ENCODE measurements at regions not wholly inside any gene's neighbourhood (a gene's known extent, or its start where the extent isn't known, plus 50 kb on each side); places are given as distances from the start of the nearest gene placed in this dataset.

DNA sequence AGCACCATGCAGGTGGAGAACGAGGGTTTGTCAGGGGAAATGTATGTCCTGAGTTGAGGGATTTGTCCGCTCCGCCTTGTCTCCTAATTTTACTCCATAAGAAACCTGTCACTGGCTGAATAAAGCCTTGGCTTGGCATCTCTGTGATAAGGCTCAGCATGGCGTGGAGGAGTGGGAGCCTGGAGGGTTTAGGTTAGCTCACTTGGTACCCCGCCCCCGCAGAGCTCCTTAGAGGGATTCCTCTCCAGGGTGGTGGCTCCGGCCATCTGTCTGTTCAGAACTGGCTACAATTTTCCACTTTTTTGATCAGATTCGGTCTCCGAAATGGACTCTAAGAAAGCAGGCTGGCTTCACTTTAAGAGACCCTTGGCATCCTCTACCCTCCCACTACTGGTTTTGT, 192.2 kb upstream of the SYNDIG1 start:
- Mint-ChIP-seq H3K9me3 (ENCODE audit: unreplicated experiment) (peaks cover 5% of the 10 kb centered on the region), H3K36me3 (ENCODE audit: unreplicated experiment) (peaks cover 14% of the 10 kb centered on the region), H3K27ac (ENCODE audit: unreplicated experiment) (peak overlapping the region; percentile 50), H3K27me3 (ENCODE audit: unreplicated experiment) (peaks cover 4% of the 10 kb centered on the region), H3K4me3 (ENCODE audit: unreplicated experiment) (peak overlapping the region; percentile 41), H3K4me1 (ENCODE audit: low read depth, unreplicated experiment) (peaks cover 24% of the 10 kb centered on the region)
- peak; percentile 35 for DNase-seq
- TF ChIP-seq, protein P1, sequence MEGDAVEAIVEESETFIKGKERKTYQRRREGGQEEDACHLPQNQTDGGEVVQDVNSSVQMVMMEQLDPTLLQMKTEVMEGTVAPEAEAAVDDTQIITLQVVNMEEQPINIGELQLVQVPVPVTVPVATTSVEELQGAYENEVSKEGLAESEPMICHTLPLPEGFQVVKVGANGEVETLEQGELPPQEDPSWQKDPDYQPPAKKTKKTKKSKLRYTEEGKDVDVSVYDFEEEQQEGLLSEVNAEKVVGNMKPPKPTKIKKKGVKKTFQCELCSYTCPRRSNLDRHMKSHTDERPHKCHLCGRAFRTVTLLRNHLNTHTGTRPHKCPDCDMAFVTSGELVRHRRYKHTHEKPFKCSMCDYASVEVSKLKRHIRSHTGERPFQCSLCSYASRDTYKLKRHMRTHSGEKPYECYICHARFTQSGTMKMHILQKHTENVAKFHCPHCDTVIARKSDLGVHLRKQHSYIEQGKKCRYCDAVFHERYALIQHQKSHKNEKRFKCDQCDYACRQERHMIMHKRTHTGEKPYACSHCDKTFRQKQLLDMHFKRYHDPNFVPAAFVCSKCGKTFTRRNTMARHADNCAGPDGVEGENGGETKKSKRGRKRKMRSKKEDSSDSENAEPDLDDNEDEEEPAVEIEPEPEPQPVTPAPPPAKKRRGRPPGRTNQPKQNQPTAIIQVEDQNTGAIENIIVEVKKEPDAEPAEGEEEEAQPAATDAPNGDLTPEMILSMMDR (IDR thresholded peaks at IDR 0.05; ENCODE audit: partially characterized antibody, unreplicated experiment), result no peak

DNA sequence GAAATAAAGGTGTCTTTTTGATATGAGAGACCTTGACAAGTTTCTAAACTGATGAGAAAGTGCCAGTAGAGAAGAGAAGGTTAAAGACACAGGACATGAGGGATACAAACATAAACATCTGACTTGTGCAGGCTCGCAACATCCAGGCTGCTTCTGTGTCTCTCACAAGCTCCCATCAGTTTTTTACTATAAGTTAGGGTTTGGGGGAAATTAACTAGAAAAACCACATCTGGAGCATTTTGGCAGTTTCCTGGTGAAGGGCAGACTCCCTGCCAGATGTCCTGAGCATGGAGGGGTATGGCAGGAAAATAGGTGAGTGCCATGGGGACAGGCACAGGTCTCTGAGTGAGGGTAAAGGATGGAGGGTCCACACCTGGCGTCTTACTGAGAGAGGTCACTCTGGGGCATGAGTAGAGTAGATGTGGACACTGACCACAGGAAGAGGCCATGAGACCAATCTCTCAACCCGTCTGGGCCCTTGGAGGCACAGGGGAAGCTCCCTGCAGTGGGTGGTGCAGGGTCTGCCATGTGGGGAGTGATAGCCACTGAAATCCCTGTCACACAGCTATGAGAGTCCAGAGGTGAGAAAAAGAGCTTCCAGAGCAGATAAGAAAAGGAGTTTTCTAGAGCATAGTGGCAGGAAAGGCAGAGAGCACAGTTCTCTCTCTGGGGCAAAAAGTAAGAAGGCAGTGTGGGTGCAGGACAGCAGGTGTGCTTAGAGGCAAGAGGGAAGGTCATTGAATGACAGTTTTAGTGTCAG, 193.3 kb upstream of the SYNDIG1 start:
- Mint-ChIP-seq H3K9me3 (ENCODE audit: unreplicated experiment) (peaks cover 8% of the 10 kb centered on the region), H3K27me3 (ENCODE audit: unreplicated experiment) (peaks cover 4% of the 10 kb centered on the region), H3K27ac (ENCODE audit: unreplicated experiment) (no peak overlapping the region), H3K4me3 (ENCODE audit: unreplicated experiment) (peak overlapping the region; percentile 14), H3K4me1 (ENCODE audit: low read depth, unreplicated experiment) (peaks cover 24% of the 10 kb centered on the region), H3K36me3 (ENCODE audit: unreplicated experiment) (peaks cover 14% of the 10 kb centered on the region)
- no peak for DNase-seq
- TF ChIP-seq, protein P1 (IDR thresholded peaks at IDR 0.05; ENCODE audit: partially characterized antibody, unreplicated experiment), result no peak

DNA sequence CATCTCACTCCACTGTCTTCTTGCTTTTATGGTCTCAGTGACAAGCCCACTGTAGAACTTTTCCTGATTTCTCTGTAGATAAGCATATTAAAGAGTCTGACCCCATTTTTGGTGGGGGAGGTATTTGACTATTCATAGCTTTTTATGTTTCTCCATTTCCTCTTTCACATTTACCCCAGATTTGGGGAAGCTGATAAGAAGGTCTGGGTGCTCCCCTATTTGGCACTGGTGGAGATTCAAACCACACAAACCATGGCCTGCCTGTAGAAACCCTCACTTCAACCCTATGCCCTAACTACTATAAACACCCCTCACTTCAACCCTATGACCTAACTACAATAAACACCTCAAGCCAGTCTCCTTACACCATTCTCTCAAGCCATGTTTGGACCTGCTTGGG, 196.2 kb upstream of the SYNDIG1 start:
- H3K9me3 Mint-ChIP-seq (ENCODE audit: unreplicated experiment), result peaks cover 8% of the 10 kb centered on the region
- peaks cover 4% of the 10 kb centered on the region for H3K27me3 Mint-ChIP-seq (ENCODE audit: unreplicated experiment)
- no peak for DNase-seq
- H3K4me1 Mint-ChIP-seq (ENCODE audit: low read depth, unreplicated experiment), result peaks cover 23% of the 10 kb centered on the region
- peaks cover 14% of the 10 kb centered on the region for H3K36me3 Mint-ChIP-seq (ENCODE audit: unreplicated experiment)
- TF ChIP-seq, protein P1 (IDR thresholded peaks at IDR 0.05; ENCODE audit: partially characterized antibody, unreplicated experiment), result no peak
- H3K4me3 Mint-ChIP-seq (ENCODE audit: unreplicated experiment), result no peak overlapping the region
- no peak overlapping the region for H3K27ac Mint-ChIP-seq (ENCODE audit: unreplicated experiment)

DNA sequence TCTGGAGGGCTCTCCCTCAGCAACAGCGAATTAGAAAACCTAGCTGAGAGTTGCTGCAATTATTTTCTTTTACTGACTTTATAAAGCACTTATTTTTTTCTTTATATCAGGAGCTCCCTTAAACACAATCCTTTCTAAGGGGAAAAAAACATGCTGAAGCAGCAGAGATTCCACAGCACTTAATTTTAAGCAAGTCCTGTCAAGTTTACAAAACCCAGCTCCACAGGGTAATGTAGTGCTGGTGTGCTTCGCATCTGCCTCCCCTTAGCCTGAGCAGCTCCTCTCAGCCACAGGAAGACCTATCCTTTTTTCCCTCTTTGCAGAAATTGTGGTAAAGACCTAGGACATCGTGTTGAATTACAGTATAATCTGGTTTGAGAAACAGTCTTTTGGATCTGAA, 208.1 kb upstream of the SYNDIG1 start:
- H3K9me3 Mint-ChIP-seq (ENCODE audit: unreplicated experiment), result no peaks in the 10 kb centered on the region

DNA sequence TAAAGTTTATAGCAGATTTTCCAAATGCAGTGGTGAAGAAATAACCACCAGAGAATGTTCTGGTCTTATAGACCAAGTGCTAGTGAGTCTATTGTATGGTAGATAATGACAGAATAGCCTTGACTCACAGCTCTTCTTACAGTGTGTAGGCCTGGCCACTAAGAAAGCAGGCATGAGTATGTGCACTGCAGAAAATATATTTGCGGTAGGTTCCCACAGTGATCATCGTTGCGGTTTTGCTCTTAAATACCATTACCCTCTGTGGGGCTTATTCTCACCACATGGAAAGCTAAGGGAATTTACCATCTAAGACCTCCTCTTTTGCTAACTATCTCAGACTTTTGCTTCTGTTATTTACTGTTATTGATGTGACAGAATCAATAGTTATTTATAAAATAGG, 212.3 kb upstream of the SYNDIG1 start:
- Mint-ChIP-seq H3K9me3 (ENCODE audit: unreplicated experiment) (no peaks in the 10 kb centered on the region), H3K27ac (ENCODE audit: unreplicated experiment) (no peak overlapping the region), H3K36me3 (ENCODE audit: unreplicated experiment) (no peaks in the 10 kb centered on the region), H3K27me3 (ENCODE audit: unreplicated experiment) (peaks cover 6% of the 10 kb centered on the region), H3K4me1 (ENCODE audit: low read depth, unreplicated experiment) (no peaks in the 10 kb centered on the region), H3K4me3 (ENCODE audit: unreplicated experiment) (no peak overlapping the region)
- no peak for DNase-seq
- TF ChIP-seq, protein P1 (IDR thresholded peaks at IDR 0.05; ENCODE audit: partially characterized antibody, unreplicated experiment), result no peak

More for the DNA sequence above, 208.1 kb upstream of the SYNDIG1 start:
- no peak for DNase-seq
- TF ChIP-seq, protein P1 (IDR thresholded peaks at IDR 0.05; ENCODE audit: partially characterized antibody, unreplicated experiment), result no peak
- H3K4me1 Mint-ChIP-seq (ENCODE audit: low read depth, unreplicated experiment), result no peaks in the 10 kb centered on the region
- H3K27me3 Mint-ChIP-seq (ENCODE audit: unreplicated experiment), result peaks cover 7% of the 10 kb centered on the region
- H3K27ac Mint-ChIP-seq (ENCODE audit: unreplicated experiment), result no peak overlapping the region
- H3K4me3 Mint-ChIP-seq (ENCODE audit: unreplicated experiment), result no peak overlapping the region
- H3K36me3 Mint-ChIP-seq (ENCODE audit: unreplicated experiment), result no peaks in the 10 kb centered on the region
